ENCODE measurements at regions not wholly inside any gene's neighbourhood (a gene's known extent, or its start where the extent isn't known, plus 50 kb on each side); places are given as distances from the start of the nearest gene placed in this dataset.

DNA sequence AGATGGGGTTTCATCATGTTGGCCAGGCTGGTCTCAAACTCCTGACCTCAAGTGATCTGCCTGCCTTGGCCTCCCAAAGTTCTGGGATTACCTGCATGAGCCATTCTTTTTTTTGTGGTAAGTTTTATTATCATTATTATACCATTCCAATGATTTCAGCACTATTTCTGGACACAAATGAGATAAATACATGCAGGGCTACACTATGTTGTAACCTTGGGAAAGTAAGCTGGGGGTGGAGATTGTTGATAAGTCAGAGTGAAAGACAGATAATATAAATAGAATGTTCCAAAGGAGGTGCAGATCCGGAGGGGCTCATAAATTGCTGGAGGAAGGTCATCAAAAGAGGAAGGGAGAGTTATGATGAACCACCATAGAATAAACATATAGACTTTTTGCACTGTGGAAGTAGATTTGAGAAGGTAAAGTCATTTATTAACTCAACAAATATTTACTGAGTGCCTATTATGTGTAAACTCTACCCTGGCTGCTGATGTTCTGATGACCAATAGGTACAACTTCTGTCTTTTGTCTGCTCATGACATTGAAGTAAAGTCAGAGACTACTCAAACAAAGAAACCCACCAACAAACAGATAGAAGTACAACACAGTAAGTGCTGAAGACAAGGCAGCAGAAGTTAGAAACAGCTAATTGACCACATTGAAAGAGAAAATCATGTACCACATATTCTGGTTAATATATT lies 478.9 kb upstream of the GOLIM4 start:
- no peaks in the 10 kb centered on the region for H3K4me1 Mint-ChIP-seq (ENCODE audit: low read depth)
- no peaks in the 10 kb centered on the region for H3K36me3 Mint-ChIP-seq (ENCODE audit: low read depth)
- intact Hi-C loops (cut with micrococcal nuclease) = no loop called here
- H3K9me3 Mint-ChIP-seq = no peaks in the 10 kb centered on the region
- no peak overlapping the region for H3K27ac Mint-ChIP-seq
- DNase-seq = no peak
- H3K27me3 Mint-ChIP-seq (ENCODE audit: low read depth) = no peaks in the 10 kb centered on the region
- no peak overlapping the region for H3K4me3 Mint-ChIP-seq
- CTCF ChIA-PET = no interaction called here

DNA sequence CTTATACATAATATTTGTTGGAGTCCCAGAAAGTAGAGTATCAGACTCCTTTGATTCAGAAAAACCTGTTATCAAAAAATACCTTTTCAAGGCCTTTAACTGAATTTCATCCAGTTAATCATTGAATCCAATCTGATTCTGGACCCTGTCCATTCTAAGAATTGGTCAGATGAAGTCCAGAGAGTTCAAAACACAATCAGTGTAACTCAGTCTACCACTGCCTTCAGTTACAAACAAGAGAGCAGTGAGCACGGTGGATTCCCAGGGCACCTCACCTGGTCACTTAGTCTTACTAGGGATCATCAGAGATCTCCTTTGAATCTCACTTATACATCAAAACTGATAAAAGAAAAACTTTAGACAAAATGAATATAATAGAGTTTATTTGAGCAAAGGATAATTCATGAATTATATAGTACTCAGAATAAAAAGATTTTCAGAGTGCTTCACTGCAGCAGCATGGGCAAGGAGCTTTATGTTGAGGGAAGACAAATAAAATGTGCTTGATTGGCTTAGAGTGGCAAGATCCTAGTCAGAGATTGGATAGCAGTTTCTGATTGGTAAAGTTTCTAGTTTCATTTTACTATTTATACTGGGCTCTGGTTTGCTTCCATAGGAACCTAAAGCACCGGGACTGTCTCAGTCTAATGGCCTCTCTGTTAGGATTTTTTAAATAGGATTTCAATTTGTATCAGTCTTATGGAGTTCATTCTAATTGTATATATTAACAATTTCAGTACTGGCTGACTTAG lies 474.9 kb upstream of the GOLIM4 start:
- intact Hi-C loops (cut with micrococcal nuclease) = no loop called here
- no peak overlapping the region for H3K27ac Mint-ChIP-seq
- CTCF ChIA-PET = no interaction called here

DNA sequence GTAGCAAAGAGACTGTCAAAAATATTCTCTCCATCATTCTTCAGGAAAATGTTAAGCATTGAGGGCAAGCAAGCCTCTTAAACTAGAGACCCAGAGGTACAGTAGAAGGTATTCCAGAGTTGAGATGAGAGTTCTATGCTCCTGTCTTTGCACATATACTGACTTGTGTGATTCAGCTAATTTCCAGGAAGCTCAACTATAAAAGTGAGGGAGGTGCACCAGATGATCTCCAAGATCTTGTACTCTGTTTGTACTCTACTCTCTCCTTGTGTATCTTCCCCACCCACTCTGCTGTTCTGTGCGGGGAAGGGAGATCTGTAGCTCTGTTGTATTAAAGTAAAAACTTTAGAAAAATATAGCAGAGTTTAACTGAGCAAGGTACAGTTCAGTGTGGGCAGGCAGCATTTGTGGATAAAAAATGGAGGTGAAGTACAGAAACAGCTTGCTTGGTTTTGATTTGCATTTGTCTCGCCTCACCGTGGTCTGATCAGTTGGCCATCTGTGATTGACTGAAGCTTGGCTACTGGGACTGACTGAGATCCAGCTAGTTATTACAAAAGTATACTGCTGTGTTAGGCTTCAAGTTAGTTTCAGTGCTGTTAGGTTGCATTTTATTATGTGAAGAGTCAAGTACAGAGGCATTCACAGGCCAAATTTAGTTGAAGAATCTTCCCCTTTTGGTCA lies 463.1 kb upstream of the GOLIM4 start:
- H3K27me3 Mint-ChIP-seq (ENCODE audit: low read depth) = no peaks in the 10 kb centered on the region
- peaks cover 3% of the 10 kb centered on the region for H3K9me3 Mint-ChIP-seq
- no peaks in the 10 kb centered on the region for H3K36me3 Mint-ChIP-seq (ENCODE audit: low read depth)
- no peak overlapping the region for H3K4me3 Mint-ChIP-seq
- CTCF ChIA-PET = no interaction called here
- intact Hi-C loops (cut with micrococcal nuclease) = no loop called here
- no peak overlapping the region for H3K27ac Mint-ChIP-seq
- H3K4me1 Mint-ChIP-seq (ENCODE audit: low read depth) = no peaks in the 10 kb centered on the region
- no peak for DNase-seq

More for the DNA sequence above, 474.9 kb upstream of the GOLIM4 start:
- Mint-ChIP-seq H3K4me3 (no peak overlapping the region), H3K27me3 (ENCODE audit: low read depth) (no peaks in the 10 kb centered on the region), H3K4me1 (ENCODE audit: low read depth) (no peaks in the 10 kb centered on the region), H3K36me3 (ENCODE audit: low read depth) (no peaks in the 10 kb centered on the region), H3K9me3 (no peaks in the 10 kb centered on the region)
- DNase-seq = no peak

DNA sequence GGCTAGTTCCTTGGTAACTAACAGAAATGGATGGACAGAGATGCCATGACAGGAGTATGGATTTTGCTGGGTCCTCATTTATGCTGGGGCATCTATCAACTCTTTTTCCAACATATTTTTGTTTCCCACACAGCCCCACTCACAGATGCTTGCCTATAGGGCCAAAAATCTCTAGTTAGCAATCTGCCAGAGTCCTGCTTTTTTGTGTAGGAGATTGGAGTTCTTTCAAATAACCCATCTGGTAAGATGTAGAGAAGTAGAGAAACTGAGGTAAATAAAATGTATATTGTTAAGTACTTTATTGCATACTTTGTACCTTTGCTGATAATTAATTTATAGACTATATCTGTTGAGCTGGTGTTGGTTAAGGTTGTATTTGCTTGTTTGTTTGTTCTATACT lies 456.5 kb upstream of the GOLIM4 start:
- no peak for DNase-seq
- no peaks in the 10 kb centered on the region for H3K9me3 Mint-ChIP-seq
- H3K4me1 Mint-ChIP-seq (ENCODE audit: low read depth) = no peaks in the 10 kb centered on the region
- CTCF ChIA-PET = no interaction called here
- H3K36me3 Mint-ChIP-seq (ENCODE audit: low read depth) = no peaks in the 10 kb centered on the region
- no peaks in the 10 kb centered on the region for H3K27me3 Mint-ChIP-seq (ENCODE audit: low read depth)
- H3K27ac Mint-ChIP-seq = no peak overlapping the region
- no peak overlapping the region for H3K4me3 Mint-ChIP-seq
- intact Hi-C loops (cut with micrococcal nuclease) = no loop called here

DNA sequence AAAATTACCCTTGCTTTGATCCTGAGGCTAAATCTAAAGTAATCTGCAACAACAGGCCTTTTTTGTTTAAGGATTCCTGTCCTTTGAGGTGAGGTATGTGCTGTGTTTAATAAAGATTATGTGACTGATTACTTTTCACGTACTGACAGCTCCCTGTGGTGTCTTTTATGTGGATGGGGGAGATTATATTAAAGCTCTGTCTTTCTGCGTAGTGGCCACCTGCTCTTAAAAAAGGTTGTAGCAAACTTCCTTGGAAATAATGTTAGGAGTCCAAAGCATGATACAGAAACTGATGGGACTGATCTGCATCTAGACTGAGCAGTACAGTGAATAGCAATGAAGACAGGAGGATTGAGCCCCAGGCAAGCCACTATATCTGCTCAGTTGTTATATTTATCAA lies 453.0 kb upstream of the GOLIM4 start:
- no peaks in the 10 kb centered on the region for H3K27me3 Mint-ChIP-seq (ENCODE audit: low read depth)
- no peaks in the 10 kb centered on the region for H3K4me1 Mint-ChIP-seq (ENCODE audit: low read depth)
- H3K36me3 Mint-ChIP-seq (ENCODE audit: low read depth) = no peaks in the 10 kb centered on the region
- H3K9me3 Mint-ChIP-seq = no peaks in the 10 kb centered on the region
- intact Hi-C loops (cut with micrococcal nuclease) = no loop called here
- H3K4me3 Mint-ChIP-seq = no peak overlapping the region
- CTCF ChIA-PET = no interaction called here
- no peak overlapping the region for H3K27ac Mint-ChIP-seq
- DNase-seq = no peak

DNA sequence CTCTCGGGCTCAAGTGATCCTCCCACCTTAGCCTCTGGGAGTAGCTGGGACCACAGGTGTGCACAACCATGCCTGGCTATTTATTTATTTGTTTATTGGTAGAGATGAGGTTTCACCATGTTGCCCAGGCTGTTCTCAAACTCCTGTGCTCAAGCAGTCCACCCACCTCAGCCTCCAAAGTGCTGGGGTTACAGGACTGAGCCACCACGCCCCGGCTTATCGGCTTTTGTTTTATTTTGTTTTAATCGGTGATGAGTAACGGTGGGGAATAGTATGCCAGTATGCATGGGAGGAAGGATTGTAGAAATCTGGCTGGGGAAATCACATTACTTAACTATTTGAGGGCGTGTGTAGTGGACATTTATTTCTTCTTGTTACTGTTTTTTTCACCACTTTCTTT lies 451.0 kb upstream of the GOLIM4 start:
- no peak overlapping the region for H3K4me3 Mint-ChIP-seq
- no peaks in the 10 kb centered on the region for H3K9me3 Mint-ChIP-seq
- H3K4me1 Mint-ChIP-seq (ENCODE audit: low read depth) = no peaks in the 10 kb centered on the region
- intact Hi-C loops (cut with micrococcal nuclease) = no loop called here
- no peaks in the 10 kb centered on the region for H3K36me3 Mint-ChIP-seq (ENCODE audit: low read depth)
- no peaks in the 10 kb centered on the region for H3K27me3 Mint-ChIP-seq (ENCODE audit: low read depth)
- no peak overlapping the region for H3K27ac Mint-ChIP-seq
- no peak for DNase-seq
- CTCF ChIA-PET = no interaction called here

DNA sequence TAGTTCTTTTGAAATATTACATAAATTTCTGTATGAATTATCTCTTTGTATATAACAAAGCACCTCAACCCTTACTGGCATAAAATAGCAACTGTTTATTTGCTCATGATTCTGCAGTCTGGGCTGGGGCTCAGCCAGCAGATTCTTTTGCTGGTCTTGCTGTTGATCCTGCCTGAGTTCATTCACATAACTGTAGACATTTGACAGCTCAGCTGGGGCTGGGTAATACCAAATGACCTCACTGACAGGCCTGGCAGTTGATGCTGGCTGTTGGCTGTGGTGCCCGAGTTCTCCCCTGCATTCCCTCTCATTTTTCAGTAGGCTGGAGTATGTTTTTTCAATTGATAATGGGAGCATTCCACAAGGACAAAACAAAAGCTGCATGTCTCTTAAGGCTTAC lies 449.9 kb upstream of the GOLIM4 start:
- CTCF ChIA-PET = no interaction called here
- intact Hi-C loops (cut with micrococcal nuclease) = no loop called here
- H3K27ac Mint-ChIP-seq = no peak overlapping the region
- no peak for DNase-seq
- H3K27me3 Mint-ChIP-seq (ENCODE audit: low read depth) = no peaks in the 10 kb centered on the region
- no peaks in the 10 kb centered on the region for H3K36me3 Mint-ChIP-seq (ENCODE audit: low read depth)
- no peaks in the 10 kb centered on the region for H3K4me1 Mint-ChIP-seq (ENCODE audit: low read depth)
- H3K4me3 Mint-ChIP-seq = no peak overlapping the region
- H3K9me3 Mint-ChIP-seq = no peaks in the 10 kb centered on the region

DNA sequence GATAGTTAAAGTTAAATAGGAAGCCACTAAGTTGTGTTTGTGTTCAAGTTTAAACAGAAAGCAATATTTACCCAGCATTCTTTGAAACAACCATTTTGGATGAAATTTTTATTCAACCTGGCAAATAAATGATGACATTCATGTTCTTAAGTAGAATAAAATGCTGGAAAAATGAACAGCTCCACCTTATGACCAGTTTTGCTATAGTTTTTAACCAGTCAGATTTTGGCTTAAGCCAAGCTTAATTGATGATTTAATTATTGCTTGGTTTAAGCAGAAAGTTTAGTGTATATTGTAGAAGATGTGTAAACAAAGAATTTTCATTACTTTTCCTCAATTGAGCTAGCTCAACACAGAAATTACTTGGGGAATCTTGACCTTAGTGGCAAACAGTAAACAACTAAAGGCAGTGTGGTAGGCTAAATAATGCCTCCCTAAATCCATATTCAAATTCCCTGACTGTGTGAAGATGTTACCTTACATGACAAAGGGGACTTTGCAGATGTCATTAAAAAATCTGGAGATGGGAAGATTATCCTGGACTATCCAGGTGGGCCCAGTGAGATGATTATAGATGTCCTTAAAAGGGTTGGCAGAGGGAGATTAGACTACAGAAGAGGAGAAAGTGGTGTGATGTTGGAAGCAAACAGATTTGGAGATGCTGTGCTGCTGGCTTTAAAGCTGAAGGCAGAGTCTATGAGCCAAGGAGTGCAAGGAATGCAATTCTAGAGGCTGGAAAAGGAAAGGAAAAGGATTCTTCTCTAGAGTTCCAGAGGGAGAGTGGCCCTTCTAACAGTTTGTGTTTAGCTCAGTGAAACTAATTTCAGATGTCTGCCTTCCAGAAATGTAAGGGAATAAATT lies 448.6 kb upstream of the GOLIM4 start:
- Mint-ChIP-seq H3K27ac (no peak overlapping the region), H3K9me3 (no peaks in the 10 kb centered on the region)

DNA sequence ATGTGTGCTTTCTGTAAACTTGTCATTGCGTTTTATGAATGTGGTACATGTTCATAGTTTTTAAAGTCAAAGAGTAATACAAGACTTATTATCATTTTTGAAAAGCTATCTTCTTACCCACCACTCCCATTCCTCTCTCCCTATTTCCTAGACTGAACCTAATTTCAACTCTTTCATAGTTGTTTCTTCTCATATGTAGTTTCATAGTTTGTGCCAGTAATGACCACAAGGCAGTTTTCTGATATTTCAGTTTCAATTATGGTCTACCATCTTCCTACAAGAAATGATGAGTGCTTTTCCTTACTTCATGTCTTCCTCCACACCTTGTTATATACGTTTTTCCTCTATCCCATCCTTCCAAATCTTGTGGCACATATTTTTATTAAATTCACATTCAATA lies 445.0 kb upstream of the GOLIM4 start:
- no peaks in the 10 kb centered on the region for H3K27me3 Mint-ChIP-seq (ENCODE audit: low read depth)
- intact Hi-C loops (cut with micrococcal nuclease) = no loop called here
- H3K4me3 Mint-ChIP-seq = no peak overlapping the region
- H3K4me1 Mint-ChIP-seq (ENCODE audit: low read depth) = no peaks in the 10 kb centered on the region
- no peak overlapping the region for H3K27ac Mint-ChIP-seq
- CTCF ChIA-PET = interaction anchor here (1.0 kb wide), 1 partner anchor 308 kb away, joined by 4 read pairs; no protein-coding TSS in a partner anchor
- no peaks in the 10 kb centered on the region for H3K36me3 Mint-ChIP-seq (ENCODE audit: low read depth)
- no peak for DNase-seq
- no peaks in the 10 kb centered on the region for H3K9me3 Mint-ChIP-seq

More for the DNA sequence above, 448.6 kb upstream of the GOLIM4 start:
- intact Hi-C loops (cut with micrococcal nuclease) = no loop called here
- Mint-ChIP-seq H3K4me3 (no peak overlapping the region), H3K4me1 (ENCODE audit: low read depth) (no peaks in the 10 kb centered on the region), H3K27me3 (ENCODE audit: low read depth) (no peaks in the 10 kb centered on the region), H3K36me3 (ENCODE audit: low read depth) (no peaks in the 10 kb centered on the region)
- no peak for DNase-seq
- CTCF ChIA-PET = no interaction called here

DNA sequence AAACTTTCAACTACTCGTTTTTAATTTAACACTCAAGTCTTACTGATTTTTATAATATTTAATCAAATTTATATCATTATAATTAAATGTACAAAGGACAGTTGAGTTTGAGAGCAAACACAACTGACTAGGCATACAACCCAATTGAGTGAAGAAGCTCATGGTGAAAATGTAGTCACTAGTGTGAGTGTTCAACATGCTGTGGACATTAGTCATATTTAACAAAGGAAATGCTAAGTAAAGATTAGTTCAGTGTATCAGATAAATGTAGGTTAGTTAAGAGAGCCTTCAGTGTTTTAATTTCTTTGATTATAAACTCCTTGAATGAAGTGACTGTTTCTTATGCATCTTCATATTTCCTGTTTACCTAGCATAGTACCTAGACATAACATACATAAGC lies 444.2 kb upstream of the GOLIM4 start:
- Mint-ChIP-seq H3K36me3 (ENCODE audit: low read depth) (no peaks in the 10 kb centered on the region), H3K4me1 (ENCODE audit: low read depth) (no peaks in the 10 kb centered on the region), H3K9me3 (no peaks in the 10 kb centered on the region), H3K27ac (no peak overlapping the region), H3K27me3 (ENCODE audit: low read depth) (no peaks in the 10 kb centered on the region), H3K4me3 (no peak overlapping the region)
- DNase-seq = no peak
- CTCF ChIA-PET = no interaction called here
- intact Hi-C loops (cut with micrococcal nuclease) = no loop called here

DNA sequence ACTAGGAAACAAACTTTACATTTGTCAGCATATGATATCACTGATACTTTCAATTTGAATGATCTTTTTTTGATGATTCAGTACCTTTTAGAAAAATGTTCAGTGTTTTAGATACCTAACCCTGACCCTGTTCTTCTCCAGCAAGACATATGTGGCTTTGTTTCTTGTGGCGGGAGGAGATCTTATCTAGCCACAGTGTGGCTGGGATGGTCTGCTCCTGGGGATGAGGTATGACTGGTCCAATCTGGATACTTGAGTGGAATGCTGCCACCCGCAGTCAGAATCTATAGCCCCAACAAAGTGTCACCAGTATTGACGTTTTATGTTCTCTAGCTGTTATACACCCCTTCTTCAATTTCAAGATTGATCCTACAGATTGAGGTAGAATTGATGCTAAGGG lies 439.0 kb upstream of the GOLIM4 start:
- peaks cover 4% of the 10 kb centered on the region for H3K9me3 Mint-ChIP-seq
- no peaks in the 10 kb centered on the region for H3K4me1 Mint-ChIP-seq (ENCODE audit: low read depth)
- no peaks in the 10 kb centered on the region for H3K36me3 Mint-ChIP-seq (ENCODE audit: low read depth)
- H3K27me3 Mint-ChIP-seq (ENCODE audit: low read depth) = no peaks in the 10 kb centered on the region
- no peak for DNase-seq
- CTCF ChIA-PET = no interaction called here
- intact Hi-C loops (cut with micrococcal nuclease) = no loop called here
- no peak overlapping the region for H3K4me3 Mint-ChIP-seq
- H3K27ac Mint-ChIP-seq = no peak overlapping the region

DNA sequence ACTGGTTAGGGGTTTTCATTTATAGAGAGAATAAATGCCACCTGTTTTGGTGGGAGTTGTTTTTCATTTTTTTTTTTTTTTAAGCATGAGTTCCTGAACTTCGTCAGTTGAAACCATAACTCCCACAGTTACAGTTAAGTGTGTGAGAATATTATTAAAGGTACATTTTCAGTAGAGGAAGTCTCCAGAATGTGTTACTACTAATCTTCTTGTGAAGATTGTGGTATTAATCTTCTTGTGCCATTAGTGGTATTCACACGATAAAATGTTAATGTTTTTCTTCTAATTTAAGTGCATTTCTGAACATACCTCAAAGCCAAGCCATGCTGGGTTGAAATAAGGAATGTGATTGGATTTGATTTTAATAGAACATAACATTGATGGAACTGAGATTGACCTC lies 437.9 kb upstream of the GOLIM4 start:
- Mint-ChIP-seq H3K36me3 (ENCODE audit: low read depth) (no peaks in the 10 kb centered on the region), H3K4me3 (no peak overlapping the region), H3K9me3 (peaks cover 4% of the 10 kb centered on the region), H3K27me3 (ENCODE audit: low read depth) (no peaks in the 10 kb centered on the region), H3K27ac (no peak overlapping the region), H3K4me1 (ENCODE audit: low read depth) (no peaks in the 10 kb centered on the region)
- CTCF ChIA-PET = no interaction called here
- intact Hi-C loops (cut with micrococcal nuclease) = no loop called here
- DNase-seq = no peak

Measured in activated naive CD4-positive, alpha-beta T cell treated with anti-CD3 and anti-CD28 coated beads for 36 hours (primary cell).